ENCODE measurements at regions not wholly inside any gene's neighbourhood (a gene's known extent, or its start where the extent isn't known, plus 50 kb on each side); places are given as distances from the start of the nearest gene placed in this dataset.

DNA sequence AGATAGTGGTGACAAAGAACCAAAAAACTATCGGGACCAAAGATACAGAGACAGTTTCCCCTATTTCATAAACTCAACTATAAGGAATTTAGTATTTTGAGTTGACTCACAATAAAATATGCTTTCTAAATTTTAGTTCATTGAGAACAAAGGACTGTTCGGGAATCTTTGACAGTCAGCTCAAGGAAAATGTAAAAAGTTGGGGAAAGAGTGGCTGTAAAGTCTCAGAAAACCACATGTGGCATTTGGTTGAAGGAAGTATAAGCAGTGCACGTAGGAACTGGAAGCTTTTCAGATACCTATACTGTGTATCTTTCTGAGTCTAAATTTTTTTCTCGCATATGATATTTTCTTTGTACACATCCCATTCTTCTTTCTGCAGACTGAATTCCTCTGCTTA lies 688.9 kb downstream of the KCNA4 start:
- no peak overlapping the region for H3K4me3 ChIP-seq
- DNase-seq, result no peak
- H3K4me1 ChIP-seq, result no peaks in the 10 kb centered on the region
- intact Hi-C loops (cut with DNase I; ENCODE audit: low total_unique reads), result no loop called here
- no peaks in the 10 kb centered on the region for H3K36me3 ChIP-seq (ENCODE audit: low read depth, missing control alignments)
- no peak overlapping the region for H3K27ac ChIP-seq
- no peaks in the 10 kb centered on the region for H3K9me3 ChIP-seq
- TF ChIP-seq CTCF (IDR thresholded peaks at IDR 0.05), result no peak
- TF ChIP-seq POLR2A (IDR thresholded peaks at IDR 0.05), result no peak
- WGBS, 2 donors, result 59 to 77% methylated on average over 4 of the region's 4 CpGs
- H3K27me3 ChIP-seq, result no peaks in the 10 kb centered on the region

DNA sequence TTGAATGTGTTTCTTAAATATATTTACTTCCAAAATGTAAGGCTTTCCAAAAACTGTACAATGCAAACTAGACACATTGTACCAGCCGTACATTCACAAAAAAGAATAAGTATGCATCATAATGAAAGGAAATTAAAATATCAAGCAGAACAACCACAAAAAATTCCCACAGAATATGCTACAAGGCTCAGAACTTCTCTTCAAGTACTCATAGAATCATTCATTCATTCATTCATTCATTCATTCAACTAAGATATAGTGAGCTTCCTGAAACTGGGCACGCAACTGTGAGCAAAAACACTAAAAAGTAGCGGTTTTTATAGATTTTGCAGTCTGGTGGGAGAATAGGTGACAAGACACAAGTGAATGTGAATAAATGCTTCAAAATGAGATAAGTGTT lies 690.1 kb downstream of the KCNA4 start:
- no peaks in the 10 kb centered on the region for H3K36me3 ChIP-seq (ENCODE audit: low read depth, missing control alignments)
- H3K4me1 ChIP-seq, result no peaks in the 10 kb centered on the region
- no peak overlapping the region for H3K4me3 ChIP-seq
- TF ChIP-seq CTCF (IDR thresholded peaks at IDR 0.05) (no peak), POLR2A (IDR thresholded peaks at IDR 0.05) (no peak)
- H3K27ac ChIP-seq, result no peak overlapping the region
- H3K27me3 ChIP-seq, result no peaks in the 10 kb centered on the region
- intact Hi-C loops (cut with DNase I; ENCODE audit: low total_unique reads), result no loop called here
- H3K9me3 ChIP-seq, result no peaks in the 10 kb centered on the region
- DNase-seq, result no peak
- 77 to 88% methylated on average over 3 of the region's 3 CpGs for WGBS, 2 donors

DNA sequence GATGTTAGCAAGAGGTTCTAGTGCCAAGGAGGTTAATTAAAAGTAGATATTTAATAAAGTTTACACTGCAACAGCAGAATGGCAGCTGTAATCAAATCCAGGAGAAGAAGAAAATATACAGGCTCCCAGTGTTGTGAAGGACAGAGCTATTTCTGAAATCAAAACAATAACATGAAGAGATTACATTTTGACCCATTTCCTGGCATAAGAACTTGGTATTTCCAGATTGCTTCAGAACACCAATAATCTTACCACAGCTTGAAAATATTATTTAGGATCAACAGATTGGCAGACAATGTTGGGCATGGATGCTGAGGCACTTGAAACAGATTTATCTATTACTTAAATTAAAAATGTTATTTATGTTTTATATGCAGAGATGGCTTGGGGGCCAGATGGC lies 692.5 kb downstream of the KCNA4 start:
- Histone ChIP-seq H3K4me3 (no peak overlapping the region), H3K36me3 (ENCODE audit: low read depth, missing control alignments) (no peaks in the 10 kb centered on the region), H3K4me1 (no peaks in the 10 kb centered on the region), H3K9me3 (no peaks in the 10 kb centered on the region), H3K27ac (no peak overlapping the region), H3K27me3 (no peaks in the 10 kb centered on the region)
- DNase-seq, result no peak
- TF ChIP-seq CTCF (IDR thresholded peaks at IDR 0.05), result no peak
- TF ChIP-seq POLR2A (IDR thresholded peaks at IDR 0.05), result no peak
- intact Hi-C loops (cut with DNase I; ENCODE audit: low total_unique reads), result no loop called here

GRCh38 chr11:29321293-29322132 lies 695.3 kb downstream of the KCNA4 start:
- no peaks in the 10 kb centered on the region for H3K27me3 ChIP-seq
- WGBS, 2 donors, result 87 to 92% methylated on average over 4 of the region's 4 CpGs
- DNase-seq, result no peak
- H3K4me3 ChIP-seq, result no peak overlapping the region
- no peaks in the 10 kb centered on the region for H3K4me1 ChIP-seq
- TF ChIP-seq POLR2A (IDR thresholded peaks at IDR 0.05) (no peak), CTCF (IDR thresholded peaks at IDR 0.05) (no peak)
- H3K27ac ChIP-seq, result no peak overlapping the region
- intact Hi-C loops (cut with DNase I; ENCODE audit: low total_unique reads), result no loop called here
- no peaks in the 10 kb centered on the region for H3K9me3 ChIP-seq
- no peaks in the 10 kb centered on the region for H3K36me3 ChIP-seq (ENCODE audit: low read depth, missing control alignments)

- DNase-seq, result no peak
- no peak overlapping the region for H3K27ac ChIP-seq
- H3K4me1 ChIP-seq, result no peaks in the 10 kb centered on the region
- no peaks in the 10 kb centered on the region for H3K9me3 ChIP-seq
- 79 to 81% methylated on average over 2 of the region's 2 CpGs for WGBS, 2 donors
- H3K4me3 ChIP-seq, result no peak overlapping the region
- H3K36me3 ChIP-seq (ENCODE audit: low read depth, missing control alignments), result no peaks in the 10 kb centered on the region
- H3K27me3 ChIP-seq, result no peaks in the 10 kb centered on the region
- intact Hi-C loops (cut with DNase I; ENCODE audit: low total_unique reads), result no loop called here
- TF ChIP-seq CTCF (IDR thresholded peaks at IDR 0.05) (no peak), POLR2A (IDR thresholded peaks at IDR 0.05) (no peak)
These were observed 696.6 kb downstream of the KCNA4 start for GRCh38 chr11:29320196-29320595.
